ENCODE measurements at regions not wholly inside any gene's neighbourhood (a gene's known extent, or its start where the extent isn't known, plus 50 kb on each side); places are given as distances from the start of the nearest gene placed in this dataset.

- DNase-seq (ENCODE audit: insufficient read length, low spot score) (no peak), FAIRE-seq (no peak)
- no peak for TF ChIP-seq POLR2A (IDR thresholded peaks at IDR 0.05; ENCODE audit: low read depth, low read length)
These were observed 185.1 kb downstream of the CDH26 start for GRCh38 chr20:60143261-60143842.

GRCh38 chr20:60144404-60144803 is 186.2 kb downstream of the CDH26 start:
- no peak for FAIRE-seq
- no peak for DNase-seq (ENCODE audit: insufficient read length, low spot score)
- TF ChIP-seq POLR2A (IDR thresholded peaks at IDR 0.05; ENCODE audit: low read depth, low read length), result no peak

DNA sequence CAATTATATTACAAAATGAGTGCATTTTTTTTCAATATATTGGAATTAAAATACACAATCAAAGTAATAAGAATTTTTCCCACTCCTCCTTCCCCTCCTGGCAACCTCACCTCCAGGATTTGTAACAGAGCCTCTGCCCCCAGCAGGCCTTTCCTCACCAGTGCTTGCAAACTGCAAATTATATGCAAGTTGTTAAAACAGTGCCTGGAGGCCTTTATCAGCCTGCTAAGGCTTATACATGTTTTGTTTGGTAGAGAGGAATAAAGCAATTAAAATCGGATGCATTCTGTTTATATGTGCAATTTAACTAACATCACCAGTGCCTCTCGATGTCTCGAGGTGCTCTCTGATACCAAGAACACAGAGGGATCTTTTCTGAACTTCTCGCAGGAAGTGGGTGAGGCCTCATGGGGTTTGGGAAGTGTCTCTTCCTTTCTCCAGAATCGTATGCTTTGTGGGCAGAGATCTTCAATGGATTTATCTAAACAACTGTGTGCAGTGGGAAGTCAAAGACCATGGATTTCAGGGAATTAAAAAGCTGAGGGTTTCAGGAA is 186.8 kb downstream of the CDH26 start:
- no peak for FAIRE-seq

DNA sequence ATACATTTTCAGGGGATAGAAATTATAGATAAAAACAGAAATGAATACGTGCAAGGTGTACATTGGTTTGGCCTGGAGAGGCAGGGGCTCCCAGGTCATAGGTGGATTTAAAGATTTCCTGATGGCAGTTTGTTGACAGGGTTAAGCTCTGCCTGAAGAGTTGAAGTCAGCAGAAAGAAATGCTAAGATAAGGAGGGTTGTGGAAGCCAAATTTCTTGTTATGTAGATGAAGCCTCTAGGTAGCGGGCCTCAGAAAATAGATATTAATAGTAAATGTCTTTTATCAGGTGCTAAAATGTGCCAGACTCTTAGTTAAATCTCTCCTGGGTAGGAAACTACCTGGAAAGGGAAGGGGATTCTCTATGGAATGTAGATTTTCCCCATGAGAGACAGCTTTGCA is 188.8 kb downstream of the CDH26 start:
- FAIRE-seq (no peak), DNase-seq (ENCODE audit: insufficient read length, low spot score) (no peak)
- no peak for TF ChIP-seq POLR2A (IDR thresholded peaks at IDR 0.05; ENCODE audit: low read depth, low read length)

More for the DNA sequence above, 186.8 kb downstream of the CDH26 start:
- TF ChIP-seq POLR2A (IDR thresholded peaks at IDR 0.05; ENCODE audit: low read depth, low read length), result no peak
- DNase-seq (ENCODE audit: insufficient read length, low spot score), result no peak

DNA sequence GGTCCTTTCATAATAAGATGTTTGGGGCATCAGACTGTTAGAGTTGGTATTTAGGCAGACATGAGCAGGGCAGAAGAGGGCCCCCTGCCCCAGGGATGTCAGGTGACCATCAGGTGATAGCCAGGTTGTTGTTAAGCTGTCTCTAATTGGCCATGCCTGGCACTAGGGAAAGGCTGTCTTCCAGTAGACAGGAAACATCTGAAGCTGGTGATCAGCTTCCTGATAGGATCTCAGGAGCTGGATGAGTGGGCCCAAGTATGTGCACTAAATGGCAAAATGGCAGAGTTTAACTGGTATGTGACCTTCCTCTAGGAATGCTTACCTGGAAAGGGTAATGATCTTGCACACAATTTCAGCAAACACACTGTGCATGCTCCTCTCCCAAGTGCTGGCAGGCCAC is 190.7 kb downstream of the CDH26 start:
- TF ChIP-seq POLR2A (IDR thresholded peaks at IDR 0.05; ENCODE audit: low read depth, low read length), result no peak
- DNase-seq (ENCODE audit: insufficient read length, low spot score), result no peak
- no peak for FAIRE-seq

GRCh38 chr20:60152792-60153191 is 194.6 kb downstream of the CDH26 start:
- no peak for TF ChIP-seq POLR2A (IDR thresholded peaks at IDR 0.05; ENCODE audit: low read depth, low read length)
- DNase-seq (ENCODE audit: insufficient read length, low spot score), result no peak
- no peak for FAIRE-seq

DNA sequence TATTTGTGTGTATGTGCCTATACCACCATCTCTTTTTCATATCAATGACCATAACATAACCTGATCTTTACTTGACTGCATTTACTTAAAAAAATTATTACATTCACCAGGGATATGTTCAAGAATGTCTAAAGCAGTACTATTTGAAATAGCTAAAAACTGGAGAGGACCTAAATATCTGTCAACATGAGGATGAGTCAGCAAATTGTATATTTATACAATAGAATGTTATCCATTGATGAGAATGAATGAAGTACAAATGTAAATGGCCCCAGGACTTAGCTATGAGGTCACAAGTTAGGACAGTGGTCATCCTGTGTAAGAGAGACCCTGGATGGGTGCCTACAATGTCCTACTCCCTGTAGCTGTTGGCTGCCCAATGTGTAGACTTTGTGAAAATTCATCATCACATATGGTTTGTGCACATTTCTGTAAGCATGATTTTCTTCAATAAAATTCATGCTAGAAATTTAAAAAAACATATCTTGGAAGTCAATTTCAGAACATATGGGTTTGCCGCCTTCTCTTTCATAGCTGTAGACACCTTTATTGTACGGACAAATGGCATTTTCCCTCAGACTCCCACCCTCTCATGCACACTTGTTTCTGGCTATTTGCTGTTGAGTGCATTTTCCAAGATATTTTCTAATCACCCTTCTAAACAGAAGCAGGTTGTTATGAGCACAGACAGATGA is 202.4 kb downstream of the CDH26 start:
- TF ChIP-seq POLR2A (IDR thresholded peaks at IDR 0.05; ENCODE audit: low read depth, low read length), result no peak
- DNase-seq (ENCODE audit: insufficient read length, low spot score), result no peak
- FAIRE-seq, result no peak

DNA sequence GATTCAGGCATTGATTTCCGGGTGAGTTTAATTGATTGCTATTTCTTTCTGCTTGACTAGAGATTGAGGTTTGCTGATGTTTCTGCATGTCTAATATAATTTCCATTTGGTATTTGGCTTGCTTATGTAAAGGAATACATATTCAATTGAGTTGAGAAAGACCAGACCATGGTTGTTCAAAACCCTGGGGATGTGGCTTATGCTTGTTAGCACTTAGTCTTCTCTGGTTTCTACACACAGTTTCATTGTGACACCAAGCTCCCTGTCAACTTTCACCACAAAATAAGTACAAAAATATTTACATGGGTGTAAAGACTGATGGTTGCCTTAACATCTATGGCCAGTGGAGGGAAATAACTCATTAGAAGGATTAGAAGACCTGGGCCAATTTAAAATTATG is 209.6 kb downstream of the CDH26 start:
- FAIRE-seq, result no peak
- no peak for TF ChIP-seq POLR2A (IDR thresholded peaks at IDR 0.05; ENCODE audit: low read depth, low read length)
- DNase-seq (ENCODE audit: insufficient read length, low spot score), result no peak

DNA sequence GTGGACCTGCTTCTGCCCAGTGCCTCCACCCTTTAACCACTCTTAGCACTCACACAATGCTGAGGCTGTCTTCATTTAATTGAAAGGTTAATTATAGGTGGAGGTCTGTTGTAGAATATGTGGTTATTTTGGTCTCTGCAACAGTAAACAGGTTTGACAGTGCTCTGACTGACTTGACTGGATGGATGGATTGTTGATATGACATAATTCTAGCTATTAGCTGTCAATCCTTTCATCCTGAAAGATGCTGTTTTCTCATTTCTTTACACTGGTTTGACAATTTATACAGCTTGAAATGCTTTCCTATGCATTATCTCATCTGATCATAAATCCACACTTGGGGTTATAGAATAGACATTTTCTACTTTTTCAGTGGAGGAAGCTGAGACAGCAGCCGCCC is 210.7 kb downstream of the CDH26 start:
- TF ChIP-seq POLR2A (IDR thresholded peaks at IDR 0.05; ENCODE audit: low read depth, low read length), result no peak
- no peak for DNase-seq (ENCODE audit: insufficient read length, low spot score)
- no peak for FAIRE-seq

GRCh38 chr20:60170116-60170515 is 211.9 kb downstream of the CDH26 start:
- TF ChIP-seq POLR2A (IDR thresholded peaks at IDR 0.05; ENCODE audit: low read depth, low read length), result no peak
- DNase-seq (ENCODE audit: insufficient read length, low spot score) (no peak), FAIRE-seq (no peak)

GRCh38 chr20:60171313-60171712 is 213.1 kb downstream of the CDH26 start:
- TF ChIP-seq POLR2A (IDR thresholded peaks at IDR 0.05; ENCODE audit: low read depth, low read length), result no peak
- no peak for DNase-seq (ENCODE audit: insufficient read length, low spot score)
- FAIRE-seq, result no peak

DNA sequence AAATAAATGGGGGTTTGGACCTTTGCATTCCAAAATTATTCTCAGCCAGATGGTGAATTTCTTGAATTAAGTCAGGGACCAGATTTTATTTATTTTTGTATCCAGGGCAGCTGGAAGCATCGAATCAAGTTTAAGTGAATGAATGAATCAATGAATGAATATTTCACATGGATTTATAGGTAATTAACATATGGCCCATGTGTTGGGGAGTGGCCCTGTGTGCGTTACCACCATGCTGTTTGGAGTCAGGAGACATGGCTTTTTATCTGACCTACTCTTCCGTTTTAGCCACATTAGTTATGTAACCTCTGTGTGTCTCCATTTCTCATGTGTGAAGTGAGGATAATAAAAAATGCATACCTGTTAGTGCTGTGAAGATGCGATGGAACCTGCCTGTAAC is 213.5 kb downstream of the CDH26 start:
- no peak for DNase-seq (ENCODE audit: insufficient read length, low spot score)
- FAIRE-seq, result no peak

DNA sequence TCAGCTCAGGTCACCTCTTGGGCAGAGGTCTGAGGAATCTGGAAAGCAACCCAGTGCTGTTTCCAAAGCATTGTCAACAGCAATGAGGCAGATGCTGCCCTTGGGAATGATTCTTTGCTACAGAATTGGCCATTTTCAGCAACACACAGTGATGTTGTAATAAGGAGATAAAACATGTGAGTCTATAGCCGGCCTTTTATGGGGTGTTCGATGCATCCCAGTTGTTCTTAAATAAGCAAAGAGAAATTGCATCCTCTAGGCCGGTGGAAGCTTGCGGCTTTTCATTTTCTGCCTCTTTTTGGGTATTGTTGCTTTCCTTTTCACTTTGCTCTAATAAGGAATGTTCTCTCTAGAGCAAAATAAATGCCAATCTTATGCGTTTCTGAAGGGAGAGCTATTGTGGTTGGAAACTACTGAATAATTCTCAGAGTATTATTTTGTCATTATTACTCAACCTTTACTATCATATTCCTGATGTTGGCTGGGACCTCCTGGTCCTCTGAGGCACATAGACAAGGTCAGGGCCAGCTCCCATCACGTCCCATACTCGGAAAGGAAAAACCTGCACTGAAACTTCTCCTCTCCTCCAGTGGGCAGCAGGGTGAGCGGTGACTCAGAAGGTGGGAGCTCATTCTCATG is 214.2 kb downstream of the CDH26 start:
- TF ChIP-seq POLR2A (IDR thresholded peaks at IDR 0.05; ENCODE audit: low read depth, low read length), result no peak
- FAIRE-seq, result no peak
- no peak for DNase-seq (ENCODE audit: insufficient read length, low spot score)

More for the DNA sequence above, 213.5 kb downstream of the CDH26 start:
- no peak for TF ChIP-seq POLR2A (IDR thresholded peaks at IDR 0.05; ENCODE audit: low read depth, low read length)

DNA sequence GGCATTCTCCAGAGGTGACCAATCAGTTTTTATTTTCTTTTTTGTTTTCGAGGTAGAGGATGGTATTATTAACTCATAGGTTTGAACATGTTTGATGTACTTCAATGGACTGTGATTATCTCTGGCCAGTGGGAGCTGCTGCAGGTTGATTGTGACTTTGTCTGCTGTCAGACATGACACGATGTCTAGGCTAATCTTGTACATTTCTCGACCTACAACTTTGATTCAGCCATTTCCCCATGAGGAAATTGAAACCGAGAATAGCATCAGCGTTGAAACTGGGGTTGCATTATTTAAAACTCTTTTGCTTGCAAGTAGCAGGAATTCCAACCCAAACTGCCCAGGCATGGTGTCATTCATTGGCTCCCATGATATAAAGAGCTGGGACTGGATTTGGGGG is 218.9 kb downstream of the CDH26 start:
- no peak for DNase-seq (ENCODE audit: insufficient read length, low spot score)
- no peak for TF ChIP-seq POLR2A (IDR thresholded peaks at IDR 0.05; ENCODE audit: low read depth, low read length)
- no peak for FAIRE-seq

- TF ChIP-seq POLR2A (IDR thresholded peaks at IDR 0.05; ENCODE audit: low read depth, low read length), result no peak
- DNase-seq (ENCODE audit: insufficient read length, low spot score), result no peak
- no peak for FAIRE-seq
These were observed 222.8 kb downstream of the CDH26 start for GRCh38 chr20:60180986-60181385.
